HG02642 (cell line): ENCODE measurements at regions not wholly inside any gene's neighbourhood (a gene's known extent, or its start where the extent isn't known, plus 50 kb on each side); places are given as distances from the start of the nearest gene placed in this dataset.

Experiments
- ATAC-seq: cut with Tn5 transposase; IDR thresholded peaks from one replicate; pipeline ENCODE4 v1.9.1; 2021; ENCODE audit warnings: mild to moderate bottlenecking; ENCODE audit not compliant: unreplicated experiment, poor library complexity

DNA sequence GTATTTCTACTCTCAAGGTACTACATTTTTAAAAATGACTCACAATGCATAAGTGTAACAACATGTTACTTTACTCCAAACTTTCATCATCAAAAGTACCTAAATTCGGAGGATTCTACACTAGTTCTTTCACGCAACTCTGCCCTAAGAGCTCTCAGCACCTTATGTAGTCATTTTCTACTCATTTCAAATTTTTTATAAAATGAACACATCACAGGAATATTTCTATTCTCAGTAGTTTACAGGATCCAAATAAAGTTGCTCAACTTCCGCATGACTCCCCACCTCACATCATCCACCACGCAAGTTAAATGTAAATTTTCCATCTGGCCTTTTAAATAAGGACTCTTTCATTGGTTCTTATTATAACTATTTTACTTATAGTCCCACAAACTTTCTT lies 344.9 kb upstream of the MANEA start:
- ATAC-seq: no peak

DNA sequence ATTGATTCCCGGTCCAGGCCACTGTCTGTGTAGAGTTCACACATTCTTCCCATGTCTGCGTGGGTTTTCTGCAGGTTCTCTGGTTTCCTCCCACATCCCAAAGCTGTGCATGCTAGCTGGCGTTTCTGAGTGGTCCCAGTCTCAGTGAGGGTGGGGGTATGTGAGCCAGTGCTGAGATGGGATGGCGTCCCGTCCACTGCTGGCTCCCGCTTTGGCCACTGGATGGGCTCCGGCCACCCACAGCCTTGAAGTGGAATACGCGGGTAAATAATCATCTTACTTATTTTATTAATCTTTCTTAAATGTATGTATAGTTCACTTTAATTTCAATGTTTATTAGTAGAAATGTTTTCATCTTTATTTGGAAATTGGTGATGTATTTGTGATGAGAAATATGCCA lies 343.5 kb upstream of the MANEA start:
- ATAC-seq: no peak

DNA sequence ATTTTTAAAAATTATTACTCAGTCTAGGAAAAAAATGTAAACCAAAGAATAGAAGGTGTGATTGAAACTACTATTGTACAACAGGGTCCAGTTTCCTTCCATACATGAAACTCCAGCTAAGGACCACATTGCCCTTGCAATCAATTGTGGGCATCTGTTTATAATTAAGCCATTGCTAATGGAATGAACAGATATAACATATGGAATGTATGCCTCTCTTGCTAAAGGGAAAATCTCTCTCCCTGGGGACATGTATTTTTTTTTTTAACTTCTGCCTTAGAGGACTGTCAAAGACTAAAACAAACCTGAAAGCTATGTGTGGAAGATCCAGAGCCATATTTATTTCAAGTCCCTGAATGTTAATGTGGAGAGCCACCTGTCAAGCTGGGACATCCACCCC lies 336.8 kb upstream of the MANEA start:
- ATAC-seq: no peak

DNA sequence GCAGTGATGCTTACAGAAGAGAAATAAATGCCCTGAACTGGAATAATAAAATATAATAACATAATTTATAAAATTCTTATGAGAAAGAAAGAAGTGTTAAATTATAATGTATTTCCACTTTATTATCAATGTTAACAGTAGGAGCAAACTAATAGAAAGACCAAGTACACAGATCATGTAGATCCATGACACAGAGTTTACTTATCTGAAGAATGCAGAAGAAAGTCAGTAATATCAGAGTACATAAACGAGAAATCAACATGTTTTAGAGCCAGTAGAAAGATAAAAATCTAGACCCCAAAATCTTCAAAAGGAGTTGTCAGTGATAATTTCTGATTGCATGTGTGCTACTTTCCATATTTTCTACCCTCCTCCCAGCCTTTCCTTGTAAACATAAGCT lies 334.8 kb upstream of the MANEA start:
- ATAC-seq: no peak

DNA sequence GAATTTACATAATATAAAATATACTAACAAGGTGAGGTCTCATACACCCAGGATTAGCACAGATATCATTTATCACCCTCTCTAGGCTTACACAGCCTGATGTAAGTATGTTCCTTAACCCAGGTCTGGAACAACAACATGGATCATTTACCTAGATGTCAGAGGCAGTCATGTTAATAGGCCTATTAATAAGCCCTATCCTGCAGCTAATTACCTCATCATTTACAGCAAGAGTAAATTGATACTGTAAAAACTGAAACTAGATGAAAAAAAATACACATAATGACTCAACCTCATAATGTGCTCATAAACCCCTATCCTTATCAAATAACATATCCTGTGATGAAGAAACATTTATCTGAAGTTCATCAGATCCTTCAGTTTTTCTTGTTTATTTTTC lies 334.3 kb upstream of the MANEA start:
- ATAC-seq: no peak

DNA sequence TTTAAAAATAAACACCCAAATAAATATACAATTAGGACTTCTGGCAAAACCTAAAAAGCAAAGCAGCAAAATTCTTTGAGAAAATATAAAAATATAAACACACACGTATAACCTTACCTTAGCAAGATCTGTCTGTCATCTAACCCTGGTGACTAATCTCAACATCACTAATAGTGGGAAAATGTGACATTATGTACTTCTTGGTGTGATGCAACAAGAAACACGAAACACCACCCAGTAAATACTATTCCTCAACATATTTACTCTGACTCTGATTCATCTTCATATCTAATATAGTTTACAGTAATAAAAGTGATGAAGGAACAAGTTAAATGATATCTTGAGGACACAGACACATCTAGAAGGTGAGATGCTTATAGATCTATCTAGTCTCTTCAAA lies 332.6 kb upstream of the MANEA start:
- no peak for ATAC-seq

DNA sequence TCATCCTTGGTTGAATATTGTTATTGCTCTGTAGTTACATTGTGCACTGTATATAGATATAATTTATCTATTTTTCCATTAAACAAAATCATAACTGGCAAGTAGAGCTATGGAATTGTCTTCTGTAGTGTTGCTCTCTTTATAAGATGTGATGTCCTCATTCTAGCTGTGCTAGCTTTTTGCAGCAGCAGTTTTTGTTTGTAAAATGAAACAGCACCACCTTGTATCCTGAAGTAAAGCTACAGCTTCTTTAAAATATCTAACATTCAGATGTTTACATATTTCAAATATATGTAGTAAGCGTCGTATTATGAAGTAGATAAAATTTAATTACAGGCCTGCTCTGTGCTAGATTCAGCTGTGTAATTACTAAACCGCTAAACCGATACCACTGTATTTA lies 328.8 kb upstream of the MANEA start:
- no peak for ATAC-seq

DNA sequence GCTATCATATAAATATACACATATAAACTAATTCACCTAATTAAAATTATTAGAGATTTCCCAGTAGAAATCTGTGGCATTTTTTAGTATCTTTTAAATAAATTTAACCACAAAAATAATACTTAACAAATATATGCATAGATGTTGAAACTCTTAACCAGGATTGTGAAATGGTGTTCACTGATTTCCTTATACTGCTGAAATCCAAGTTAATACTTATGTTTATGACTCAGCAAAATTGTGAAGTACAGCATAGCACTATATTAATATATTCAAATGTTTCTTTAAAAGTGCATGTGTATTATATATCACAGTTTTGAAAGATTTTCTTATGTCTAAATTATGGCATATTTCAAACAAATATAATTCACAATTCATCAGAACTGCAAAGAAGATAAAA lies 328.2 kb upstream of the MANEA start:
- ATAC-seq: no peak

DNA sequence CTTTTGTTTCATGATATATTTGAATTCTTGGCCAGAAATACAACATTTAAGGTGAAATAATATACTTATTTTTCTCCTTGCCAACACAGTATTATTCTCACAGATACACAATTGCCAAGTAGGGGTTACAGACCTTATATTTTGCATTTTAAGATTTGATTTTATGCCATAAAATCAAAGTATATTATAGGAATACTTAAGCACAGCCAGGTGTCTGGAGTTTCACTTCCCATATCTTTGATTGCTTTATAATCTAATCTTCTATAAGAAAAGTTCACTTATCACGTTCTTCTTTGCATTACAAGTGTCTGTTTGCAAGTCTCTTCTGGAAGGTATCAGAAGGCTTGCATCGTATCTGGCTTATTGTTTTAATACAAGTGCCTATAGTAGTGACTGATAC lies 327.7 kb upstream of the MANEA start:
- ATAC-seq: no peak

DNA sequence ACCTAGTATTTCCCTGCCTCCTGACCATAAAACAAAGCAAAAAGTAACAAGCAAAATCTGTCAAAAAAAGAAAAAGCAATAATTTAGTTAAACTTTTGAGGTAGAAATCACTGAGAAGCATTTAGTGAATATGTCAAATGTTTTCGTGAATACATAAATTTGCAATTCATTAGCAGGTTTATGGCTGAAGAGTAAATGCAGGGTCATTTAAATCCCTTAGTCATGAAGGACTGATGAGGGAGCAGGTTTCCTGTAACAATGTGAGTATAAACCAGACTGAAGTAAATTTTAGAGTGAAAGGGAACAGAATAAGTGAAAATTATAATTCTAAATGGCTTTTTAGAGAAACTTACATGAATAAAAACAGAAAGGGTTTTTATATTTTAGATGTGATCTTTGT lies 313.5 kb upstream of the MANEA start:
- ATAC-seq: no peak

DNA sequence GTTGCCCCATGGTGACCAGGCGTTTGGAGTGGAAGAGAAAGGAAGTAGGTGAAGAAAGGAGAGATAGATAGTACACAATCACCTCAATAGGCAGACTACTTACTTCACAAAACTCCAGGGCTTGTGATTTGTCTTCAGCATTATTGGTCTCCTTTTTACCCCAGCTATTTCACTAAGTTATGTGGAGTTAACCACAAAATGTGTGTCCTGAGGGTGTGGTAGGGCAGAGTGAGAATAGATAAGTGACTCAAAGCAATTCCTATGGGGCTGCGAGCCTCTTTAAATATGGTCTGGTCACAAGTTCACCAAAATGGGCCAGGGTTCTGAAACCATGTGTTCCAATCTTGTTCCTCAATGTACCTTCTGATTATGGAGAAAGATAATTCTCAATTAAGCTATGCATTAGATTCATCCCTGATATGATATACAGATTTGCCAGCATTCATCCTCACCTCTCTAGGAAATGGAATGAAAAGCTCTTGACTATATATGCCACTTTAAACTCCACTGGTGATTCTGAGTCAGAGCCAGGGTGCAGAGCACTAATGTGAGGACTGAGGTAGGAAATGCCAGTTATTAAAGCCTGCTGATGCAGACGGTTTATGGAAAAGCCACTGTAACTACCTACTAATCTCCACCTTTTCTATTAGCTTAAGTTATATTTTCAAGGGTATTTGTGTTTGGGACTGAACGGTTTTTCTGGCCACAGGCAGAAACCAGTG lies 310.6 kb upstream of the MANEA start:
- no peak for ATAC-seq

DNA sequence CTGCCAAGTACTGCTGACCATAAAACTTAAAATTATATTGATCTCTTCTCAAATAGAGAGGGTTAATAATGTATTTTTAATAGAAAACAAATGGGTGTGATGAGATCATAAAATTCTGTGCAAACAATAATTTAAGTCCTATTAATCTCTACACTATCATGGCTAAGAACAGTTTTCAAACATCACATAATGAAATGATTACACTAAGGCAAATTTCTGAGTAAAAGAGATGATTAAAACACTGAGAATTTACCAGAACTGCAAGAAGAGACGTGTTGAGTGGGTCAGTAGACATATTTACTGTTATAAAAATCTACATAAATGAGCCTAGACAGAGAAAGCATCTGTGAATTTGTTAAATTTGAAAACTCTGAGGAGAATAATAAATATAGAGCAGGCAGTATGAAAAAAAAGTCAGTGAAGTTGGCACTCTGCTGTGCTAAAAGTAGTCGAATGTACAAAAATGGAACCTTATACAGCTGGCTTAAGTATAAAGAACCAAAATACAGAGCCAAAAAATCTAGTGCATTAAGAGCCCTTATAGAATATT lies 302.6 kb upstream of the MANEA start:
- no peak for ATAC-seq

DNA sequence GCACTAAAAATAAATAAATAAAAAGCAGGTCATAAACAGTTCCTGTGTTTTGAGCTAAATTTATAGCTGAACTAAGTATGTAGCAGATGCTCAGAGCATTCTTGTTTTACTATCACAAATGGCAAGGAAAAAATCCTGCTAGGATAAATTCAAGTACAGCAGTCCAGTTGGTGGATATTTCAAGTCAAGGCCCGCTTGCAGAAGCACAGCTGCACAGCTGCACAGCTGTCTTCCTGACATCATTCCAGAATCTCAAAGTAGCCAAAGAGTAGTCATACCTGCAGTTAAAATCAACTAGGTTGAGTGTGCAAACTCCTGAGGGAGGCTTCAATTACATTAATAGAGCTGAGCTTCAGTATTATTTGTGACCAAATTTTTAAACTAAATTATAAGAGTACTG lies 297.7 kb upstream of the MANEA start:
- no peak for ATAC-seq

DNA sequence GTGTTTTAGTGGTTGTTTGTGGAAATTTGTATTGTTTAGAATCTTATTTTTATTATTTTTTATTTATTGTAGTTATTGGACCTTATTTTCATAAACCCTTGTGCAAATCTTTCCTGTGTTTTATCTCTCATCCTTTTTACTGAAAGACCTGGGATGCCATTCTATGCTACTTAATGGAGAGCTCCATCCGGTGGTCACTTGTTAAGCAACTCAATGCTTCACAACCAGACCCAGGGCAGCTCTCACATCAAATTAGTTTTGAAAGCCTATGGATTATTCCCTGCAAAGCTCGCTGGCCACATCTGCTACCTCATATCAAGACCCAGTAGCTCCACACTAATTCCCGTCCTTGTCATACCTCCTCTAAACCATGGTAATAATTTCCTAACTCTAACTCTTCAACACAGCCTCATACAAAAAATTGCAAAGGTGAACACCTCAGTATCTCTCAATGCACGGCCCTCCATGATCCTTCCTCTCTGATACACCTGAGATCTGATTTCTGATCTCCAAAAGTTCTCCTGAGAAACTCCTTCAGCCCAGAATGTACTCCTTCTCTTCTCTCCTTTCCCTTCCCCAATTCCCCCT lies 296.6 kb upstream of the MANEA start:
- ATAC-seq: peak; percentile 80

DNA sequence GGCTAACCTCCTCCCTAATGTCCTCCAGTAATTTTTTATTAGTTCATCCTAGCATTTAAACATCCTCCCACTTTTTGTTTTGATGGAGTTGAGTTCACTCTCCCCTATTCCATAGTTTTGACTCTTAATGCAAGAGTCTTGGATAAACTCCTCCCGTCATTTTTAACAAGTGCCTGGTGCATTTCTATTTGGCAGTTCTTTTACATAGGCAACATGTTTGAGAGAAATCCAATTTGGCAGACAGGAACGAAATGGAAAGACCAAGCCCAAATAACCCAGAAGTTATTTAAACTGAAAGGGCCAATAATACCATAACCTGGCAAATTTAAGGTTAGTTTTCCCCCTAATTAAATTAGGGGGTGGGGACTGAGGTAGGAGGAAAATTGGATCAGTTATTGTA lies 291.5 kb upstream of the MANEA start:
- no peak for ATAC-seq

DNA sequence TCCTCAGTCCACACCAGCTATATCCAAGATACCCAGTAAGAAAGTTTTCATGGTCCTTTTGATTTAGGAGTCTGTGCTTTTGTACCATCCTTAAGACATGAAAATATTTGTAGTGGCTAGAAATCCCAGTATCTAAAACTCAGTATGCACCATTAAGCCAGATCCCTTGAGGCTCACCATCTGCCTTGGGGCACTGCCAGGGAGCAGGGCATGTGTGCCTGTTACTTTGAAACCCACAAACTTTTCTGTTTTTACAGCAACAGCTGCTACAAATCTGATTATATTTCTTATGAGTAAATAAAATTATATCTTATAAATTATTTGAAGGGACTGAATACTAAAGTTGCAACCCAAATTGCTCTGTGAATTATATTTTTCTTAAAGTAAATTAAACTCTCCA lies 290.5 kb upstream of the MANEA start:
- no peak for ATAC-seq

DNA sequence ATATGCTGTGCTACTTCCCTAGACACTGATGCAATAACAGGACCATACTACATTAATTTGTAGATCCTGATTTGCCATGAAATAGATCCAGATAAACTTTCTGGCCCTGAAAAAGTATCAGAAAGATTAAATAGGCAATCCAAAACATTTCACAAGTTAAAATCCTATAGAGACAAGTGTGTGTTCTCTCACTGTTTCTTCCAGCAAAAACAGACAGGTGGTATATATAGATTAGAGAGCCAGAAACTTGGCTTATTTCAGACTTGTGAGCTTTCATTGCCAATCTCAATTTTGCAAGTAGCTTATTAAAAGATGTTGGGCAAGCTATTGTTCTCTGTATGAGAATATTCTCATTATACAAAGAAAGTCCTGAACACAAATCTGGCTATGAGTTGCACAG lies 289.1 kb upstream of the MANEA start:
- no peak for ATAC-seq

DNA sequence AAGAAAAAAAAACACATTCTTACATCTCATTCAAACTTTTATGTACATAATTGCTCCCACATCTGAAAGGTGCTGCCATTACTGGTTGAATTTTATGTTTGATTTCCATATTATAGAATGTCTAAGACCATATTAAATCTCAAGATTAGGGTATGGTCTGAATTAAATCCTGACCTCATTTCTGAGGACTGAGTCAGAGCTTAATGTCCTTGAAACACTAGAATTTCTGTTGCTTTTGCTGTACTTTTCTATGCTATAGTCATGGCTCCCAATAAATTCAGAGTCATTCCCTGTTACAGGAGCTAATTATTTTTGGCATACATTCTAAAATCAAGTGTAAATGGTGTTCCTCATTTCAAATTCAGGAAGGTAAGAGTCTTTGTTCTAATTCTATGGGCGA lies 285.3 kb upstream of the MANEA start:
- no peak for ATAC-seq

DNA sequence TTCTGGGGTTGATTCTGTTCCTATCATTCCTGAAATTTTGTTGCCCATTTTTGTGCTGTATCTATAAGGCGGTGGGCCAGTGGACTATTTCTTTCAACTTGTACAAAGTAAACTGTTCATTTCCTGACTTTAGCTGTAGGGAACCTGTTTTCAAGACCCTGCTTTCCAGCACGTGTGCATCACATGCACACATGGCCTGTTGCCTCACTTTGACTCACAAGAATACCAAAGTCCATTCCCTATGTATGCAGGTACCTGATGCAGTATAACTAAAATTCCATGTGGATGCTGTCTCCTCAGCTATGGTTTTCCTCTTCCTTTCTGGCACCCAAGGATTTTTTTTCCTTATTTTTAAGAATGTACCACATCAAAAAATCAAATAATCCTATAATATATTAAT lies 284.1 kb upstream of the MANEA start:
- no peak for ATAC-seq

DNA sequence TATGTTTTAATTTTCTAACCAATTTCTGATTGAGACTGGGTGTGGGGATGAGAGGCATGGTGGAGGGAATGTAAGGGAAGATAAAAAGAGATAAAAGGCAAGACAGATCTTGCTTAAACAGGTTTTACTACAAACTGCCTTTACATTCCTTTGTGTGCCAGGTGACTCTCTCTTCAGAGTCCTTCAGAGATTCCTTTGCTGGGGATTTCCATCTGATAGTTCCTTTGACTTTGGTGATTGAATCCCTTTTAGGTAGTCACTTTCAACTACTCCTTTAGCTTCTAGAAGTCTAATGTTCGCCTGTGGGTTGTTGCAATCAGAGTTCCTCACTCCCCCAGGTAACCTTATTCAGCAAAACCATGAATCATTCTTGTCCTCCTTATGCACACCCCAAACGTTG lies 283.3 kb upstream of the MANEA start:
- no peak for ATAC-seq

DNA sequence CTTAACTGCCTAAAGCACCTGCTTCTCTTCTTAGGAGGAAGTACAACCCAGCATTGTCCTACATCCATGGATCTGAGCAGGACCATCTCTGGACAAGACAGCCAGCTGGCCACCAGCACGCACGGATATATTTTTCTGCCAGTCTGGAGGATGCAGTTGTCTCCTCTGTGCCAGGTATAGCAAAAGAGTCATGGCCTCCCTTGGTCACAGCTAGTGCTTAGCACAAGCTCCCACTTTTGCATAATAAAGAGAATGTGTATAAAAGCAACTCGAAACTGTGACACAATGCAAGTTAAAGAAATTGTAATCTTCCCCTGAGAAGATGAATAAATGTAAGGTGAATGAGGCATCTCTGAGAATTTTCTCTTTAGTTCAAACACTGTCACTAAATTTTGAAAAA lies 267.8 kb upstream of the MANEA start:
- no peak for ATAC-seq

DNA sequence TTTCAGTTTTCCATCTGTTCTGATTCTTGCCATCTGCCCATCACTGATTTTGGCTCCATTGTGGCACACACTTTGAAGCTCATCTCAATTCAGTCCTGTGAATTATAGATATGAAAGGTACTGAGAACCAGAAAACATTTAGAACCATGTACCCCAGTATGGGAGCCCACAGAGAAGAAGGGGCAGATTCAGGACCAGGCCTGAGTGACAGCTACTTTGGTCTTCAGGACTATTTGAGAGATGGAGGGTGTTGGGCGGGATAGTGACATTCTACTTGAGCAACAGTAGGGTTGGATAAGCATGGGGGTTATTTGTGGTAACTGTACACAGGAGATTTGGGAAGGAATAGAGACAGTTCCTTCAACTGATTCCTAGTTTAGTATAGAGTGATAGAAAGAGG lies 259.2 kb upstream of the MANEA start:
- no peak for ATAC-seq
